Small intestine (tissue), 7 donors: ENCODE measurements at regions not wholly inside any gene's neighbourhood (a gene's known extent, or its start where the extent isn't known, plus 50 kb on each side); places are given as distances from the start of the nearest gene placed in this dataset.

Source experiments
- DNase-seq, 2 donors: peaks; one replicate each; pipeline versions ENCODE4 v3.0.0 to v3.0.0-alpha.2; 2013
- FAIRE-seq: peaks from 2 replicates; lab custom pipeline; 2012; peaks lifted over from hg19 to GRCh38; lab: Jason Lieb, UNC
- H3K27ac ChIP-seq, 3 donors: one replicate each; pipeline ENCODE4 v1.5.1; 2013; ENCODE audit warnings: low read length in 2 of 3, mild to moderate bottlenecking in 2 of 3, control low read depth in 1 of 3, inconsistent platforms in 1 of 3, low read depth in 1 of 3, moderate library complexity in 1 of 3
- H3K27me3 ChIP-seq, 3 donors: one replicate each; pipeline ENCODE4 v1.6.1; 2013; ENCODE audit warnings: low read length in 3 of 3, inconsistent platforms in 1 of 3; ENCODE audit not compliant: control insufficient read depth in 3 of 3, insufficient read depth in 3 of 3
- H3K36me3 ChIP-seq, 3 donors: one replicate each; pipeline ENCODE4 v1.6.1; 2013; ENCODE audit warnings: low read length in 3 of 3, inconsistent platforms in 1 of 3, low read depth in 1 of 3, mild to moderate bottlenecking in 1 of 3, moderate library complexity in 1 of 3; ENCODE audit not compliant: control insufficient read depth in 3 of 3, insufficient read depth in 2 of 3
- H3K4me1 ChIP-seq, 3 donors: one replicate each; pipeline ENCODE4 v1.6.1; 2013; ENCODE audit warnings: low read length in 2 of 3, inconsistent platforms in 1 of 3, low read depth in 1 of 3, mild to moderate bottlenecking in 1 of 3, moderate library complexity in 1 of 3; ENCODE audit not compliant: control insufficient read depth in 3 of 3, insufficient read depth in 2 of 3
- H3K4me3 ChIP-seq, 3 donors: one replicate each; pipeline ENCODE4 v1.5.1; 2013; ENCODE audit warnings: low read length in 3 of 3, control low read depth in 1 of 3, inconsistent platforms in 1 of 3, low read depth in 1 of 3, mild to moderate bottlenecking in 1 of 3, moderate library complexity in 1 of 3
- H3K9me3 ChIP-seq, 2 donors: one replicate each; pipeline ENCODE4 v1.6.1; 2013; ENCODE audit warnings: low read depth in 1 of 2, low read length in 1 of 2; ENCODE audit not compliant: control insufficient read depth in 2 of 2, insufficient read depth in 1 of 2
- WGBS, 3 donors: extraction: QIAGEN DNeasy Blood & Tissue Kit; methylation state at CpG; one replicate each; pipeline ENCODE4 v1.1.7; 2013; 5-methylcytosine and 5-hydroxymethylcytosine counted together
- donor health status: healthy with polysubstance abuse.
- donor health status: control.
- donor health status: control.
- donor health status: Bipolar disorder and iron deficiency.
- donor health status: healthy.

DNA sequence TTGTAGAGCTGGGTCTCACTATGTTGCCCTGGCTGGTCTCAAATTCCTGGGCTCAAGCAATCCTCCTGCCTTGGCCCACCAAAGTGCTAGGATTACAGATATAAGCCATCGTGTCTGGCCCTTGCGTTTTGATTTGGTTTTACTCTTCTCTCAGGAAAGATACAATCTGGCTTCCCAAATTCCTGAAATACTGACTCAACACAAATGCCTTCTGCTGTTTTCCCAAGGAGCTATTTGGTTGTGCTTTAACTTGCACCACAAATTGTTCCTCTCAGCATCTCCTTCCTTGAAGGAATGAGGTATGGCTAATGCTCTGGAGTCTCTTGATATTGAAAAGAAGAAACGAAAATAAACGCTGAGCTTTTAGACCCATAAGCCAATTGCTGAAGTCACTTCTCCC is 110.0 kb upstream of the PAX6 start:
- FAIRE-seq: no peak
- no peak overlapping the region for H3K27ac ChIP-seq
- H3K36me3 ChIP-seq: no peaks in the 10 kb centered on the region
- H3K27me3 ChIP-seq: no peaks in the 10 kb centered on the region
- H3K4me1 ChIP-seq: no peaks in the 10 kb centered on the region
- no peak for DNase-seq
- 41 to 65% (median 56%) methylated on average over 4 of the region's 4 CpGs for WGBS, 3 donors
- peaks cover 0 to 3% of the 10 kb centered on the region in 2 donors for H3K9me3 ChIP-seq
- no peak overlapping the region for H3K4me3 ChIP-seq

DNA sequence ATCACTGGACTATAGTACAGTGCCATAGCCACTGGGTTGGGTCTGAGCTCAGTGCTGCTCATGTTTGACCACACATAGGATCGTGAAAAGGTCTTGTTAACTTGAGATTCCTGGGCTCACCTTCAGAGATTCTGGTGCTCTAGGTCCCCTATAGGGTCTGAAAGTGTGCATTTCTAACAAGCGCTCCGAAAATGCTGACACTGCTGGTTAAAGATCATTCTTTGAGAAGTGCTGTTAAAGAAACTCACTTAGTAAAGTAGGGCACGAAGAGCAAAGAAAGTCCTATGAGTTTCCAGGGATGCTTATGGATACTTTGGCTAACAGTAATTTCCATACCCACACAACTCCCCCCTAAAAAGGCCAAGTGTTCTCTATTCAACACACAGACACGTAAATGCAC is 108.1 kb upstream of the PAX6 start:
- no peak overlapping the region for H3K4me3 ChIP-seq
- 74 to 77% (median 76%) methylated on average over 5 of the region's 5 CpGs for WGBS, 3 donors
- no peak for DNase-seq

DNA sequence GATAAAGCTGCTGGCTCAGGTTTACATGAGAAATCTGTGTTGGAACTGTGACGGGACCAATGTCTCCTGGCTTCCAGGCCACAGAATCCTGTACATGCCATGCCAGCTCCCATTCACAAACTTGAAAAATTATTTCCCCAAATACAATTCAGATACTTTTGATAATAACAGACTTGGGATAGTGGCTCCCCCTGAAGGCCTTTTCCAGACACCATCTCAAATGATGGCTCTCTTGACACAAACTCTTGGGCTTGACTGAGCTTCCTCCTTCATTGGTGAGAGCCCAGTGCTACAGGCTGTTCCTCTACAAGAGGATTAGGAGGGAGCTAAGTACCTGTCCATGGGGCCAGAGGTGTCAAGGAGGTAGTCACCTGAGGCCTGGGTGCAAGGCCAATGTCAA is 104.7 kb upstream of the PAX6 start:
- H3K27ac ChIP-seq: no peak overlapping the region
- FAIRE-seq (no peak), DNase-seq (no peak)
- H3K4me3 ChIP-seq: no peak overlapping the region
- WGBS, 3 donors: 87 to 96% (median 94%) methylated on average over 1 of the region's 1 CpG
- no peaks in the 10 kb centered on the region for H3K4me1 ChIP-seq
- H3K27me3 ChIP-seq: no peaks in the 10 kb centered on the region
- H3K36me3 ChIP-seq: no peaks in the 10 kb centered on the region
- peaks cover 0 to 3% of the 10 kb centered on the region in 2 donors for H3K9me3 ChIP-seq

More for the DNA sequence above, 108.1 kb upstream of the PAX6 start:
- Histone ChIP-seq H3K27ac (no peak overlapping the region), H3K9me3 (peaks cover 0 to 3% of the 10 kb centered on the region in 2 donors), H3K4me1 (no peaks in the 10 kb centered on the region), H3K36me3 (no peaks in the 10 kb centered on the region), H3K27me3 (no peaks in the 10 kb centered on the region)
- FAIRE-seq: no peak

DNA sequence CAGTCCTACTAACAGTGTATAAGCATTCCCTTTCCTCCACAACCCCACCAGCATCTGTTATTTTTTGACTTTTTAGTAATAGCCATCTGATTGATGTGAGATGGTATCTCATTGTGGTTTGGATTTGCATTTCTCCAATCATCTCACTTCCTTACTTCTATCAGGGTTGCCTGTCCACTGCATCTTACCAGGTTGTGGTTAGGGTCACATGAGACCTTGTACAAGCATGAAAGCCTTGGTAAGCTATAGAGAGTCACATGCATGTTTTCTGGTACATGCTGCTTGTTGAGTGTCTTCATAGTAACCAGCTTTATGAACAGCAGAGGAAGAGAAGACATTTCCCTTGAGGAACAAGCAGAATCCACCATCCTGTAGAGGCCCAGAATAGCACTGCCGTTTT is 102.9 kb upstream of the PAX6 start:
- H3K36me3 ChIP-seq: no peaks in the 10 kb centered on the region
- H3K9me3 ChIP-seq: peaks cover 0 to 3% of the 10 kb centered on the region in 2 donors
- no peaks in the 10 kb centered on the region for H3K27me3 ChIP-seq
- no peak overlapping the region for H3K4me3 ChIP-seq
- H3K27ac ChIP-seq: no peak overlapping the region
- DNase-seq: no peak
- H3K4me1 ChIP-seq: no peaks in the 10 kb centered on the region
- WGBS, 3 donors: 93 to 96% (median 95%) methylated on average over 1 of the region's 1 CpG
- FAIRE-seq: no peak

DNA sequence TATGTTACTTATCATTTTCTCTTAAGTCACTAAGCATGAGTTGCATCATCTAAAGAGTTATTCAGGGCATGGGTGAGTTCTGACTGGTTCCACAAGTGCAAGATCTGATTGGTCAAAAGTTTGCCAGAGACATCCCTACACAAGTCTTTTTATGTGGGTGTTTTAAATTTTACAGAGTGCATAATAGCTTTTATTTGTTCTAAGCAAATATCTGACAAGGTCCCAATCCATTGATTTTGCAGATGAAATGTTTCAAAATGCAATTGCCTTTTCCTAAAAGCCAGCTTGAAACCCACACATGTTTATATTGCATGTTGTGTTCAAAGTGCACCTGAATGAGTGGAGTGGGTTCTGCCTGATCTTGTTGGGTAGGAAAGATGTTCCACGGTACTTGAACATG is 101.7 kb upstream of the PAX6 start:
- no peak overlapping the region for H3K4me3 ChIP-seq
- 60 to 80% (median 63%) methylated on average over 1 of the region's 1 CpG for WGBS, 3 donors
- FAIRE-seq (no peak), DNase-seq (no peak)
- no peaks in the 10 kb centered on the region for H3K36me3 ChIP-seq
- peaks cover 0 to 1% of the 10 kb centered on the region in 2 donors for H3K9me3 ChIP-seq
- no peak overlapping the region for H3K27ac ChIP-seq
- H3K27me3 ChIP-seq: no peaks in the 10 kb centered on the region
- H3K4me1 ChIP-seq: no peaks in the 10 kb centered on the region

DNA sequence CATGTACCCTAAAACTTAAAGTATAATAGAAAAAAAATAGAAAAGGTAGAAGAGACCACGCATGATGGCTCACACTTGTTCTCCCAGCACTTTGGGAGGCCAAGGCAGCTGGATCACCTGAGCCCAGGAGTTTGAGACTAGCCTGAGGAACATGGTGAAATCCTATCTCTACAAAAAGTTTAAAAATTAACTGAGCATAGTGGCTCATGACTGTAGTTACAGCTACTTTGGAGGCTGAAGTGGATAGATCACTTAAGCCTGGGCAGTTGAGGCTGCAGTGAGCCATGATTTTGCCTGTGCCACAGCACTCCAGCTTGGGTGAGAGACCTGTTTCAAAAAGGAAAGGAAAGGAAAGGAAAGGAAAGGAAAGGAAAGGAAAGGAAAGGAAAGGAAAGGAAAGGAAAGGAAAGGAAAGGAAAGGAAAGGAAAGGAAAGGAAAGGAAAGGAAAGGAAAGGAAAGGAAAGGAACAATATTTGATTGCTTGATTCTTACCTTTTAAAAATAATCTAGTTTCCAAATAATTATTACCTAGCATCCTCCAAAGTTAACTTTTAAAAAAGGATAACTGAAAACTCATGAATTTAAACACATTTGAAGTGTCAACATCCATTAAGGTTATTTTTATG is 99.9 kb upstream of the PAX6 start:
- H3K27ac ChIP-seq: no peak overlapping the region
- 77 to 85% (median 85%) methylated on average over 1 of the region's 1 CpG for WGBS, 3 donors
- no peaks in the 10 kb centered on the region for H3K36me3 ChIP-seq
- no peak for DNase-seq
- no peaks in the 10 kb centered on the region for H3K9me3 ChIP-seq
- FAIRE-seq: no peak
- H3K4me1 ChIP-seq: no peaks in the 10 kb centered on the region
- no peak overlapping the region for H3K4me3 ChIP-seq
- H3K27me3 ChIP-seq: no peaks in the 10 kb centered on the region

DNA sequence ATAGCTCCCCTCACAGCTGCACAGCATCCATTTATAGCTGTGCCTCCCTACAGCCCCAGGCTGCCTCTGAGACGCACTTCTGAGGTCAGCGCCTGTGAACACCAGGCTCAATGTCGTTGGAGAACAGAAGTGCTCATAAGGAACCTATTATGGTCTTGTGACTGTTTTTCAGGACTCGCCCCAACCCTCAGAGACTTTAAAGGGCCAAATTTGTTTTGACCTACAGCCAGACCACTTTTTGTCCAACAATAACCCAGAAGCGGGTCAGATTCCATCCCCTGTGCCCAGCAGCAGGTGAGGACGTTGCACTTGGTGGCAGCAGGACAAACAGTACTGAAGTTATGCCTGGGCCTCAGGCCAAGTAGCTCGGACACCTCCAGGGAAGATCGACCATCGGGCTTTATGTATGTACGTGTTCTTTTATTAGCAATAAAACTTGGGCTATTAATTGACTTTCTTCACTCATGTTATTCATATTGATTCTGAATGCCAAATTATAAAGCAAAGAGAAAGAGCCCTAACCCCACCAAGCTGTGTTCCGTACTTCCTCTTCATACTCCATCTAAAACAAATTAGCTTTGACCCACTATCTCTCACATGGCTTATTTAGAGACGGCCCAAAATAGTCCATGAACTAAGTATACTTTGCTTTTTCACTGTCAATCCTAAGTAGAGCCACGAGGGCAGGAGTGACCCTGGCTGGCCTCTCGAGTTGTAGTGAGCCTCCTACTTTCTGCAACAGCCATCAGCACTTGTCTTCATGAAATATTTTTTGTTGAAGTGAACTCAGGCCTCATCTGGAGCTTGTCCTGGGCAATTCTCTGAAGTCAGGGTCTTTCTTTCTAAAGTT is 92.3 kb upstream of the PAX6 start:
- FAIRE-seq: no peak
- WGBS, 3 donors: 73% methylated on average over 14 of the region's 14 CpGs
- no peak for DNase-seq
- Histone ChIP-seq H3K9me3 (no peaks in the 10 kb centered on the region), H3K27ac (no peak overlapping the region), H3K4me3 (no peak overlapping the region), H3K4me1 (no peaks in the 10 kb centered on the region), H3K27me3 (no peaks in the 10 kb centered on the region), H3K36me3 (no peaks in the 10 kb centered on the region)

DNA sequence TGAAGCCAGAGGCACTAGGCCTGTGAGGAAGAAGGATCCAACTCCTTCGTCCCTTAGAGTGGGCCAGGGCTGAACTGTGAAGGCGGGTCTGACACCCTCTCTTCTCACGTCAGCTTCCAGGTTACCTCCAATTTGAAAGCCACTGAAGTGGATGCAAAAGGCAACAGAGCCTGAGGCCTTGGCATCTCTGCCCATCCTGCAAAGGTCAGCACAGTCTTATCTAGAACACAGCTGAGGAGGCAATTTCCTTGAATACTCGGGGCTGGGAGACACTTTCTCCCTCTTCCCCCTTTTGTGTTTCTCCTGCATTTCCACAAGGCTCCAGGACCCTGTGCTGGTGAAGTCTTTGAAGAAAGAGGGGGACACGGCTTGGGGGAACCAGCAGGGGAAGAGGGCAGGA is 91.6 kb upstream of the PAX6 start:
- FAIRE-seq: no peak
- no peak for DNase-seq
- H3K4me1 ChIP-seq: no peaks in the 10 kb centered on the region
- no peaks in the 10 kb centered on the region for H3K27me3 ChIP-seq
- H3K9me3 ChIP-seq: no peaks in the 10 kb centered on the region
- H3K4me3 ChIP-seq: no peak overlapping the region
- no peaks in the 10 kb centered on the region for H3K36me3 ChIP-seq
- 79 to 86% (median 83%) methylated on average over 4 to 5 of the region's 5 CpGs for WGBS, 3 donors
- H3K27ac ChIP-seq: no peak overlapping the region
